HCT116 (cell line): ENCODE measurements at regions not wholly inside any gene's neighbourhood (a gene's known extent, or its start where the extent isn't known, plus 50 kb on each side); places are given as distances from the start of the nearest gene placed in this dataset.

Experiments used
- ATAC-seq: fragments of 200-7000 bp; cut with Tn5 transposase; 2 replicates; pipeline ENCODE4 v1.9.1; 2020; ENCODE audit warnings: mild to moderate bottlenecking, moderate library complexity
- BruUV-seq: library from RNA; stranded (reverse); fragments of 400-500 nt; replicated peaks from 2 replicates; lab custom pipeline; 2021; lab: Mats Ljungman, UMichigan
- CTCF ChIA-PET: fragments of 300-600 bp; sonication (Branson Sonifier 250); formaldehyde crosslinking; loops from one replicate; lab custom pipeline; 2021; ENCODE audit warnings: antibody characterized with exemption; lab: Charles Lee
- POLR2A ChIA-PET: fragments of 300-600, 350-600 bp; sonication (Branson Sonifier 250); formaldehyde crosslinking; loops from one replicate; lab custom pipeline; 2021; ENCODE audit warnings: antibody characterized with exemption; lab: Charles Lee
- RAD21 ChIA-PET, 2 experiments: fragments of 300-600 bp; sonication (Branson Sonifier 250); formaldehyde crosslinking; loops; one replicate each; lab custom pipeline; 2023; ENCODE audit warnings: low total read pairs in 2 of 2; ENCODE audit not compliant: uncharacterized antibody in 2 of 2, unreplicated experiment in 2 of 2, low non-redundant PET in 1 of 2; lab: Charles Lee
- DNase-seq: peaks from one replicate; pipeline ENCODE4 v3.0.0-alpha.2; 2010; ENCODE audit warnings: low read depth, low spot score
- H2AFZ ChIP-seq: fragments of 200-600 bp; shearing (Covaris generic), sonication (generic); 2 replicates; pipeline ENCODE4 v1.6.1; 2017; ENCODE audit warnings: low read depth, mixed run types, mixed read lengths, antibody characterized with exemption, low read length; ENCODE audit not compliant: poor library complexity, severe bottlenecking
- H3K27ac ChIP-seq: 2 replicates; pipeline ENCODE4 v1.5.1; 2012; ENCODE audit warnings: low read depth, low read length
- H3K27me3 ChIP-seq: fragments of 200-600 bp; sonication (generic); 2 replicates; pipeline ENCODE4 v1.6.1; 2016; ENCODE audit warnings: mixed run types, low read length, mixed read lengths; ENCODE audit not compliant: insufficient read depth
- H3K36me3 ChIP-seq, 2 experiments: fragments of 200-500 bp in 1 of 2; fragments of 200-600 bp in 1 of 2; sonication (Bioruptor generic) in 1 of 2; sonication (generic) in 1 of 2; 2 replicates each; pipeline versions ENCODE4 v1.5.1 to v1.6.1; 2014 to 2016; ENCODE audit warnings: low read length in 2 of 2, inconsistent platforms in 1 of 2, mixed read lengths in 1 of 2, mixed run types in 1 of 2; ENCODE audit not compliant: insufficient read depth in 2 of 2, control insufficient read depth in 1 of 2
- H3K4me1 ChIP-seq, 2 experiments: fragments of 200-600 bp in 1 of 2; sonication (generic) in 1 of 2; 2 replicates each; pipeline versions ENCODE4 v1.5.1 to v1.6.1; 2012 to 2017; ENCODE audit warnings: low read length in 2 of 2, inconsistent platforms in 1 of 2, mild to moderate bottlenecking in 1 of 2, mixed read lengths in 1 of 2, mixed run types in 1 of 2, moderate library complexity in 1 of 2; ENCODE audit not compliant: insufficient read depth in 2 of 2, control insufficient read depth in 1 of 2
- H3K4me2 ChIP-seq: fragments of 200-600 bp; sonication (generic); 2 replicates; pipeline ENCODE4 v1.6.1; 2017; ENCODE audit warnings: mixed run types, low read length, mixed read lengths
- H3K4me3 ChIP-seq, 2 experiments: fragments of 200-600 bp in 1 of 2; sonication (generic) in 1 of 2; replicated peaks in 1 of 2; 2 replicates each; pipeline ENCODE4 v1.5.1; 2011 to 2016; ENCODE audit warnings: low read length in 2 of 2, control low read depth in 1 of 2, low read depth in 1 of 2, mild to moderate bottlenecking in 1 of 2, mixed read lengths in 1 of 2, mixed run types in 1 of 2
- H3K79me2 ChIP-seq: fragments of 200-600 bp; sonication (generic); 2 replicates; pipeline ENCODE4 v1.6.1; 2017; ENCODE audit warnings: mild to moderate bottlenecking, mixed run types, low read length, moderate library complexity, mixed read lengths; ENCODE audit not compliant: insufficient read depth
- H3K9ac ChIP-seq: fragments of 200-600 bp; sonication (generic); 2 replicates; pipeline ENCODE4 v1.6.1; 2016; ENCODE audit warnings: low read length, mixed read lengths
- H3K9me2 ChIP-seq: fragments of 200-600 bp; sonication (generic), shearing (Covaris generic); 2 replicates; pipeline ENCODE4 v1.6.1; 2017; ENCODE audit warnings: mixed run types, mild to moderate bottlenecking, moderate library complexity; ENCODE audit not compliant: insufficient read depth
- H3K9me3 ChIP-seq, 2 experiments: fragments of 200-500 bp in 1 of 2; fragments of 200-600 bp in 1 of 2; sonication (Bioruptor generic) in 1 of 2; sonication (generic) in 1 of 2; 2 replicates each; pipeline ENCODE4 v1.6.1; 2014 to 2017; ENCODE audit warnings: low read length in 2 of 2, mixed read lengths in 2 of 2, inconsistent platforms in 1 of 2, low read depth in 1 of 2, mild to moderate bottlenecking in 1 of 2, mixed run types in 1 of 2, moderate library complexity in 1 of 2; ENCODE audit not compliant: control insufficient read depth in 1 of 2, insufficient read depth in 1 of 2
- H4K20me1 ChIP-seq: fragments of 200-600 bp; sonication (generic), shearing (Covaris generic); 2 replicates; pipeline ENCODE4 v1.6.1; 2017; ENCODE audit warnings: mixed run types, mild to moderate bottlenecking, moderate library complexity; ENCODE audit not compliant: insufficient read depth
- CBX3 ChIP-seq: IDR thresholded peaks from 2 replicates; pipeline ENCODE4 v1.6.1; 2012; ENCODE audit warnings: low read depth
- CEBPB ChIP-seq: IDR thresholded peaks from 2 replicates; pipeline ENCODE4 v1.6.1; 2012; ENCODE audit warnings: low read depth
- CTCF ChIP-seq, 3 experiments: fragments of 200-600 bp in 1 of 3; sonication (generic) in 1 of 3; IDR thresholded peaks in 2 of 3; conservative IDR thresholded peaks in 1 of 3; 2 replicates each; pipeline ENCODE4 v1.5.1; 2012 to 2017; ENCODE audit warnings: low read depth in 2 of 3, low read length in 2 of 3, antibody characterized with exemption in 1 of 3, borderline replicate concordance in 1 of 3, control low read depth in 1 of 3, mild to moderate bottlenecking in 1 of 3, mixed read lengths in 1 of 3, mixed run types in 1 of 3, moderate library complexity in 1 of 3; ENCODE audit not compliant: insufficient read depth in 1 of 3
- EGR1 ChIP-seq: IDR thresholded peaks from 2 replicates; pipeline ENCODE4 v1.6.1; 2012; ENCODE audit warnings: low read depth
- ELF1 ChIP-seq: IDR thresholded peaks from 2 replicates; pipeline ENCODE4 v1.6.1; 2012; ENCODE audit warnings: low read depth, borderline replicate concordance
- FOSL1 ChIP-seq: IDR thresholded peaks from 2 replicates; pipeline ENCODE4 v1.6.1; 2012; ENCODE audit warnings: low read depth
- MAX ChIP-seq: IDR thresholded peaks from 2 replicates; pipeline ENCODE4 v1.6.1; 2012
- POLR2A ChIP-seq: IDR thresholded peaks from 2 replicates; pipeline ENCODE4 v1.7.0; 2011; ENCODE audit warnings: borderline replicate concordance; ENCODE audit not compliant: insufficient read depth, insufficient read length; ENCODE audit errors: extremely low read depth
- POLR2AphosphoS5 ChIP-seq: IDR thresholded peaks from 2 replicates; pipeline ENCODE4 v1.6.1; 2011; ENCODE audit warnings: mild to moderate bottlenecking, low read depth, low read length, moderate library complexity
- SIN3A ChIP-seq: IDR thresholded peaks from 2 replicates; pipeline ENCODE4 v1.6.1; 2012; ENCODE audit warnings: low read depth
- SRF ChIP-seq: IDR thresholded peaks from 2 replicates; pipeline ENCODE4 v1.6.1; 2012; ENCODE audit warnings: low read depth
- YY1 ChIP-seq: IDR thresholded peaks from 2 replicates; pipeline ENCODE4 v1.6.1; 2011; ENCODE audit warnings: low read length, low read depth, moderate library complexity, mild to moderate bottlenecking; ENCODE audit not compliant: insufficient replicate concordance; ENCODE audit errors: extremely low read depth
- ZBTB33 ChIP-seq: IDR thresholded peaks from 2 replicates; pipeline ENCODE4 v1.6.1; 2011; ENCODE audit warnings: mild to moderate bottlenecking, low read length, moderate library complexity; ENCODE audit not compliant: insufficient replicate concordance; ENCODE audit errors: extremely low read depth
- intact Hi-C: fragments of 100-400 bp; cut with micrococcal nuclease; formaldehyde crosslinking; loops from 2 replicates; pipeline ENCODE4 v1.10.0; 2022

GRCh38 chr16:17885659-17886207 is 415.0 kb upstream of the XYLT1 start:
- CTCF ChIA-PET, result no interaction called here
- no TSS peak for BruUV-seq
- RAD21 ChIA-PET, result no interaction called here
- H3K4me1 ChIP-seq, result no peaks in the 10 kb centered on the region
- TF ChIP-seq CTCF (IDR thresholded peaks at IDR 0.05 in 2 of 3, conservative IDR thresholded peaks at IDR 0.05 in 1 of 3; ENCODE audit: borderline replicate concordance in 1 of 3, insufficient read depth in 1 of 3, low read depth in 2 of 3, low read length in 2 of 3) (no peak), MAX (no peak), SIN3A (no peak), CEBPB (no peak), FOSL1 (no peak), POLR2AphosphoS5 (no peak)
- POLR2A ChIA-PET, result no interaction called here
- no peak for ATAC-seq
- intact Hi-C loops, result no loop called here
- H4K20me1 ChIP-seq, result no peaks in the 10 kb centered on the region
- no peak overlapping the region for H3K4me3 ChIP-seq
- H2AFZ ChIP-seq, result no peak overlapping the region
- 0 out of 2 replicates have a peak, but pooled peaks cover 4% of the 10 kb centered on the region for H3K27me3 ChIP-seq
- H3K9ac ChIP-seq, result no peak overlapping the region
- no peak overlapping the region for H3K27ac ChIP-seq
- H3K9me2 ChIP-seq, result no peaks in the 10 kb centered on the region
- no peaks in the 10 kb centered on the region for H3K79me2 ChIP-seq
- H3K36me3 ChIP-seq, result no peaks in the 10 kb centered on the region
- H3K4me2 ChIP-seq, result no peak overlapping the region
- DNase-seq, result no peak
- H3K9me3 ChIP-seq, result no peaks in the 10 kb centered on the region

- intact Hi-C loops, result no loop called here
- RAD21 ChIA-PET, result no interaction called here
- no peaks in the 10 kb centered on the region for H3K9me2 ChIP-seq
- ATAC-seq, result no peak
- H3K4me3 ChIP-seq, result no peak overlapping the region
- H3K27ac ChIP-seq, result no peak overlapping the region
- H3K36me3 ChIP-seq, result no peaks in the 10 kb centered on the region
- H4K20me1 ChIP-seq, result no peaks in the 10 kb centered on the region
- BruUV-seq, result no TSS peak
- no peaks in the 10 kb centered on the region for H3K4me1 ChIP-seq
- POLR2A ChIA-PET, result no interaction called here
- H3K4me2 ChIP-seq, result no peak overlapping the region
- no peak overlapping the region for H3K9ac ChIP-seq
- no peak for DNase-seq
- no peaks in the 10 kb centered on the region for H3K27me3 ChIP-seq
- no peaks in the 10 kb centered on the region for H3K79me2 ChIP-seq
- CTCF ChIA-PET, result no interaction called here
- no peak overlapping the region for H2AFZ ChIP-seq
- H3K9me3 ChIP-seq, result no peaks in the 10 kb centered on the region
- no peak for TF ChIP-seq ZBTB33
- no peak for TF ChIP-seq CTCF (IDR thresholded peaks at IDR 0.05 in 2 of 3, conservative IDR thresholded peaks at IDR 0.05 in 1 of 3; ENCODE audit: borderline replicate concordance in 1 of 3, insufficient read depth in 1 of 3, low read depth in 2 of 3, low read length in 2 of 3)
- TF ChIP-seq ELF1, result no peak
- no peak for TF ChIP-seq YY1
- no peak for TF ChIP-seq CBX3
- no peak for TF ChIP-seq POLR2A
- TF ChIP-seq SRF, result no peak
- no peak for TF ChIP-seq EGR1
- TF ChIP-seq MAX, result no peak
These were observed 407.1 kb upstream of the XYLT1 start for GRCh38 chr16:17877821-17878360.
